ENCODE measurements at regions not wholly inside any gene's neighbourhood (a gene's known extent, or its start where the extent isn't known, plus 50 kb on each side); places are given as distances from the start of the nearest gene placed in this dataset.

- TF ChIP-seq YY1 (IDR thresholded peaks at IDR 0.05; ENCODE audit: borderline replicate concordance in 1 of 3, control insufficient read depth in 1 of 3, extremely low read depth in 1 of 3, insufficient read depth in 3 of 3, insufficient read length in 1 of 3, insufficient replicate concordance in 2 of 3, low read depth in 1 of 3, low read length in 2 of 3) (no peak), EZH2 (IDR thresholded peaks at IDR 0.05; ENCODE audit: borderline replicate concordance, low read depth, low read length) (no peak), HNRNPH1 (optimal IDR thresholded peaks at IDR 0.05; ENCODE audit: low read depth, low read length) (no peak), GATAD2A (IDR thresholded peaks at IDR 0.05) (no peak), ZBTB8A (IDR thresholded peaks at IDR 0.05; ENCODE audit: partially characterized antibody) (no peak), NR2C1 (IDR thresholded peaks at IDR 0.05) (no peak), NR2C1 (tag; IDR thresholded peaks at IDR 0.05) (no peak), U2AF2 (optimal IDR thresholded peaks at IDR 0.05; ENCODE audit: low read depth, low read length) (no peak), KLF6 (CRISPR knock-in tag; IDR thresholded peaks at IDR 0.05; ENCODE audit: borderline replicate concordance) (no peak), THAP12 (CRISPR knock-in tag; IDR thresholded peaks at IDR 0.05) (no peak), CTCF (IDR thresholded peaks at IDR 0.05 in 2 of 3, conservative IDR thresholded peaks at IDR 0.05 in 1 of 3; ENCODE audit: insufficient read depth in 2 of 3, low read depth in 1 of 3, low read length in 3 of 3) (no peak), HDAC6 (IDR thresholded peaks at IDR 0.05; ENCODE audit: low read depth, low read length) (no peak), NCOR1 (IDR thresholded peaks at IDR 0.05) (no peak), POLR2A (conservative IDR thresholded peaks at IDR 0.05) (no peak), E4F1 (CRISPR knock-in tag; IDR thresholded peaks at IDR 0.05; ENCODE audit: borderline replicate concordance) (no peak)
These were observed 336.7 kb downstream of the FAM170A start for GRCh38 chr5:119966028-119966427.

Data from K562 (cell line).